NCI-H1092 treated with DMSO at 0.1 percent for 48 hours (cell line): ENCODE measurements at regions not wholly inside any gene's neighbourhood (a gene's known extent, or its start where the extent isn't known, plus 50 kb on each side); places are given as distances from the start of the nearest gene placed in this dataset.
"Not testable (repeated sequence)": the region's sequence is repeated elsewhere in the genome, so short reads cannot be mapped to it uniquely, and the experiment has no call there.

ENCODE experiments used
- DNase-seq: peaks from one replicate; lab custom pipeline; 2025; lab: John Stamatoyannopoulos, UW

DNA sequence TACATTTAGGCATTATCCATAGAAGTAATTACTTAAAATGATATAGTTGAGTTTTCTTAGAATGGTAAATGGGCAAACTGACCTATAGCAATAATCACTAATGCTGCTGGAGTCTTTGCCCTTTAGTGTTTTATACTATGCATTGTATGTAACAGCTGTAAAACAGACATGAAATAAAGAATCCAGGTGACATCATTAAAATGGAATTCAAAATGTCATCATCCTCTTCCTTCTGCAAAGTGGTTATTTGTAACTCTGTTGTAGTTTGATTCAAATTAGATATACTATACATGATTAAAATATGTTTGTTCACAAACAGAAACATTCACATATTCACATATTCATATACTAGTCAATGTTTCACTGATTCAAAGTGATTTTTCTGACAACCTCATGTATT is 598.8 kb downstream of the SLC16A7 start:
- no peak for DNase-seq

- no peak for DNase-seq
These were observed 599.7 kb downstream of the SLC16A7 start for GRCh38 chr12:60195483-60195882.

DNA sequence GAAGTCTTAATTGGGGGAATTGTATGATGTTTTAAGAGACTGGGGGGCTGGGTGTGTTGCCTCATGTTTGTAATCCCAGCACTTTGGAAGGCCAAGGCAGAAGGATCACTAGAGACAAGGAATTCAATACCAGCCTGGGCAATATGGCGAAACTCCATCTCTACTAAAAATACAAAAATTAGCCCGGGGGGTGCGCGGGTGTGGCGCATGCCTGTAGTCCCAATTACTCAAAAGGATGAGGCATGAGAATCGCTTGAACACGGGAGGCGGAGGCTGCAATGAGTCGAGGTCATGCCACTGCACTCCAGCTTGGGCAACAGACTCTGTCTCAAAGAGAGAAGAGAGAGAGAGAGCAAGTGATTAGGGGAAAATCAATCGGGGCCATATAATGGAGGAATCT is 600.5 kb downstream of the SLC16A7 start:
- no peak for DNase-seq

- no peak for DNase-seq
These were observed 601.8 kb downstream of the SLC16A7 start for GRCh38 chr12:60197589-60197988.

GRCh38 chr12:60201891-60202290 is 606.1 kb downstream of the SLC16A7 start:
- no peak for DNase-seq

- DNase-seq: no peak
These were observed 609.7 kb downstream of the SLC16A7 start for GRCh38 chr12:60205500-60205899.

DNA sequence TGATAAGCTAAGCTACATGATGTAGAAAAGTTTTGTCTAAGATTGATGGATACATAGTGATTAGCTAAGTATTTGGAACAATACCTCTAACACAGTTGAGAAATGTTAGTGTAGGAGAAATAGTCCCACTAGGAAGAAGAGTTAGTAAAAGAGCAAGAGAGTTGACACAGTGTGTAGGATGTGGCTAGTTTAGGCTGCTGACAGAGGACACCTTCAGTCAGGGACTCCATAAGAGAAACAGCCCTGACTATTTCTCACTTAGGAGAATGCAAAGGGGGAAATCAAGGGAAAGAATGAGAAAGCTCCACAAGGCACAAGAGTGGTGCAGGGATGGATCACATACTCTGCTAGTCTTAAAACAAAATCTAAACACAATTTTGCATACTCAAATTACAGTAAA is 613.7 kb downstream of the SLC16A7 start:
- no peak for DNase-seq

GRCh38 chr12:60209933-60210332 is 614.1 kb downstream of the SLC16A7 start:
- no peak for DNase-seq

GRCh38 chr12:60210756-60211155 is 614.9 kb downstream of the SLC16A7 start:
- DNase-seq: no peak

DNA sequence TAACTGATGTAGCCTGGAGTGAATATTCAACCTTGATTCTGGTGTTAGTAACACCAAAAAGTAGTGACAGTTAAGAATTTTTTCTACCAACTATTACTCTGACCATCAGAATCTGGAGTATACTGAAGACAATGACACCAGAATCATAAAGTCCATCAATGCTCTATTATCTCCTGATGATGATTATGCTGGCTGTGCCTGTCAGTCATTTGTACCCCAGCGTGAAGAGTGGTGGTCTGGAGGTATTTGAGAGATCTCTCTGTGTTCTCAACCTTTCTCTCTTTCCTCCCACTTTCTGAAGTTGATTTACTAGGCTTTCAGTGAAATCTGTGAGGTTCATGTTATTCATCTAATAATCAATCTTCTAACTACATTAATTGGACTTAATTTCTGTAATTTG is 615.4 kb downstream of the SLC16A7 start:
- no peak for DNase-seq

- no peak for DNase-seq
These were observed 616.6 kb downstream of the SLC16A7 start for GRCh38 chr12:60212159-60213000.

GRCh38 chr12:60213272-60213671 is 617.4 kb downstream of the SLC16A7 start:
- not testable (repeated sequence) for DNase-seq

DNA sequence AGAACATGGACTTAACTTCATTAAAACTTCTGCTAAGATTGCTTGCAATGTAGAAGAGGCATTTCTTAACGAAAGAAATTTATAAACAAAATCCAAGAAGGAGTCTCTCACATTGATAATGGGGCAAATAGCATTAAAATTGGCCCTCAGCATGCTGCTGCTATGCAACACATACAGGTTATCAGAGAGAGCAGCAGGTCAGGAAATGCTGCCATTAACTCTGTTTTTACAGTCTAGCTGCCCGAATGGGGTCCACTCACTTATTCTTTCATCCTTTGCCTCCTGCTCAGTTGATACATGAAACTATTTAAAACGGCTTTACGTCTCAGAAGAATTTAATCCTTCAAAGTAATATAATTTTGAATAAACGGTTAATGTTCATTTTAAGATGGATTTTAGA is 620.4 kb downstream of the SLC16A7 start:
- no peak for DNase-seq

DNA sequence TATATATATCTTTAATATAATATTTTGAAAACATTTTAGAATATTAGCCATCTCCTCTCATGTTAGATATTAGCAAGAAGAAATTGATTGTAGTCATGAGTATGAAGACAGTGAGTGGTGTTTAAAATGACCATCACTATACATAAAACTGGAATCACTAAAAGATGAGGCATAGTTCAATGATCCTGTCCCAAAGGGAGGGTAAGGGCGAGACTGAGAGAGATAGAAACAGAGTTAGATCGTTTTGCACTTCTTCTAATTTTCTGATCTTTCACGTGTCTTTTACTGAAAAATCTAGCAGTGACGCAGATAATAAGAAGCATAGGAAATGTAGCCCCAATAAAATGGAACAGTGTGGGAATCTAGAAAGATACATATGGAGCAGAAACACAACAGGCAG is 627.4 kb downstream of the SLC16A7 start:
- DNase-seq: no peak

DNA sequence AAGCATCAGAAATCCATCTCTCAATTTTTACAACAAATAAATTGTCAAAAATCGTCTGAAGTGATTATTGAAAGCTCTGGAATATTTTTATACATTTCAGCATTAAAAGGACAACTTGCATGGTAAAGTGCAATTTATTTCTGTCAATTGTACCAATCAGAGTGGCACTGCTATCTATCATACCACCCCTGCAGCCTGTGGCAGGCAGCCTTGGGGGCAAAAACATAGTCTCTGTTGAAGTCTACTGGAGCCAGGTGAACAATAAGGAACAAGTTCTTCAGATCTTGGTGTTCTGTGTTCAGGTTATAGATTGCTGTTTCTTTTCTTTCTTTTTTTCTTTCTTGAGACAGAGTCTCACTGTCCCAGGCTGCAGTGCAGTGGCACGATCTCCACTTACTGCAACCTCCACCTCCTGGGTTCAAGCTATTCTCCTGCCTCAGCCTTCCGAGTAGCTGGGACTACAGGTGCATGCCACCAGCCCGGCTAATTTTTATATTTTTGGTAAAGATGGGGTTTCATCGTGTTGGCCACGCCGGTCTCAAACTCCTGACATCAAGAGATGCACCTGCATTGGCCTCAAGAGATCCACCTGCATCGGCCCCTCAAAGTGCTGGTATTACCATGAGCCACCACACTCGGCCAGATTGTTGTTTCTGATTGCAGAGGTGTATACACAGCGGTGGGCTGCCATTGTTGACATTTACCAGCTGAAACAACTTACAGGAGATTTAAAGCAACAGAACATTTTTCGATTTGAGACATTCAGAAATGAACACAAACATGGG is 629.6 kb downstream of the SLC16A7 start:
- no peak for DNase-seq

GRCh38 chr12:60227916-60228315 is 632.1 kb downstream of the SLC16A7 start:
- DNase-seq: no peak

DNA sequence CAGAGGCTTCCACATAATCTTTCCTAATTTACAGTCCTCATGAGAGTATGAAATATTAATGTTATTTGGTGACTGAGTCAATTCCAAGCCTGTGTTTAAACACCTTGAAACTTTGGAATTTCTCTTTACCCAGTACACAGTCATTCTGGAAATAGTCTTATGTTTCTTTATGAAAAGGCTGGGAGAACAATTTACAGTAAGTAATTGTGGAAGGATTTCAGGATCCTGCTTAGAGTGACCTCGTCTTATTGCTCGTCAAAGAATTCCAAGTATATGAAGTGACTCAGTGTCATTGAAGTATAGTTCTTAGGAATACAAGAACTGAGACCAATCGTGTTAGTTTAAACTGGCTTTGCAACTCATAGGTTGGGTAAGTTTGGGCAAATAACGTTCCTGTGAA is 634.2 kb downstream of the SLC16A7 start:
- no peak for DNase-seq

- DNase-seq: no peak
These were observed 635.5 kb downstream of the SLC16A7 start for GRCh38 chr12:60231303-60231702.

GRCh38 chr12:60231976-60232907 is 636.4 kb downstream of the SLC16A7 start:
- no peak for DNase-seq

DNA sequence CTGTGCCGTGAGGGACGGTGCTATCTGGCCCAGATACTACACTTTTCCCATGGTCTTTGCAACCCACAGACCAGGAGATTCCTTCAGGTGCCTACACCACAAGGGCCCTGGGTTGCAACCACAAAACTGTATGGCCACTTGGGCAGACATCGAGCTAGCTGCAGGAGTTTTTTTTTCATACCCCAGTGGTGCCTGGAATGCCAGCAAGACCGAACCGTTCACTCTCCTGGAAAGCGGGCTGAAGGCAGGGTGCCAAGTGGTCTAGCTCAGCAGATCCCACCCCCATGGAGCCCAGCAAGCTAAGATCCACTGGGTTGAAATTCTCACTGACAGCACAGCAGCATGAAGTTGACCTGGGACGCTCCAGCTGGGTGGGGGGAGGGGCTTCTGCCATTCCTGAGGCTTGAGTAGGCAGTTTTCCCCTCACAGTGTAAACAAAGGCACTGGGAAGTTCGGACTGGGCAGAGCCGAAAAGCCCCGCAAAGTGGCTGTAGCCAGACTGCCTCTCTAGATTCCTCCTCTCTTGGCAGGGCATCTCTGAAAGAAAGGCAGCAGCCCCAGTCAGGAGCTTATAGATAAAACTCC is 638.9 kb downstream of the SLC16A7 start:
- DNase-seq: not testable (repeated sequence)

GRCh38 chr12:60235261-60235660 is 639.4 kb downstream of the SLC16A7 start:
- DNase-seq: no peak

GRCh38 chr12:60236416-60236815 is 640.6 kb downstream of the SLC16A7 start:
- not testable (repeated sequence) for DNase-seq
